ENCODE measurements at regions not wholly inside any gene's neighbourhood (a gene's known extent, or its start where the extent isn't known, plus 50 kb on each side); places are given as distances from the start of the nearest gene placed in this dataset.
A peak's percentile ranks its signal among the peaks of the same experiment; 100 is the strongest.
"Not testable (repeated sequence)": the region's sequence is repeated elsewhere in the genome, so short reads cannot be mapped to it uniquely, and the experiment has no call there.

- intact Hi-C loops (cut with DNase I; ENCODE audit: low total_unique reads) = no loop called here
- no peak overlapping the region for H3K4me3 ChIP-seq (ENCODE audit: low read depth, poor library complexity, severe bottlenecking)
- WGBS, 2 donors = 71 to 84% methylated on average over 4 of the region's 4 CpGs
- TF ChIP-seq POLR2A (IDR thresholded peaks at IDR 0.05) = no peak
- TF ChIP-seq CTCF (IDR thresholded peaks at IDR 0.05) = no peak
- DNase-seq (ENCODE audit: low spot score in 2 of 2) = no peak
Measured at GRCh38 chr5:174970502-174970901, 246.1 kb downstream of the MSX2 start.

- DNase-seq (ENCODE audit: low spot score in 2 of 2) = no peak
- H3K4me3 ChIP-seq (ENCODE audit: low read depth, poor library complexity, severe bottlenecking) = no peak overlapping the region
- intact Hi-C loops (cut with DNase I; ENCODE audit: low total_unique reads) = loop anchor here (5.0 kb wide), 1 partner anchor 488 kb away; the partner anchor contains the start of gene DRD1
- 54 to 68% methylated on average over 6 of the region's 6 CpGs for WGBS, 2 donors
- TF ChIP-seq CTCF (IDR thresholded peaks at IDR 0.05) = no peak
- no peak for TF ChIP-seq POLR2A (IDR thresholded peaks at IDR 0.05)
Measured at GRCh38 chr5:174953871-174954270, 229.5 kb downstream of the MSX2 start.

GRCh38 chr5:174951151-174951780 is 226.9 kb downstream of the MSX2 start:
- DNase-seq (ENCODE audit: low spot score in 2 of 2) = peak in 1 of 2 donors; percentile 20
- intact Hi-C loops (cut with DNase I; ENCODE audit: low total_unique reads) = loop anchor here (5.0 kb wide), 1 partner anchor 491 kb away; the partner anchor contains the start of gene DRD1
- H3K4me3 ChIP-seq (ENCODE audit: low read depth, poor library complexity, severe bottlenecking) = no peak overlapping the region
- TF ChIP-seq CTCF (IDR thresholded peaks at IDR 0.05) (peak in 1 of 3 donors; percentile 58), POLR2A (IDR thresholded peaks at IDR 0.05) (no peak)
- WGBS, 2 donors = 21 to 22% methylated on average over 5 of the region's 5 CpGs

- 37 to 41% methylated on average over 1 of the region's 1 CpG for WGBS, 2 donors
- intact Hi-C loops (cut with DNase I; ENCODE audit: low total_unique reads) = no loop called here
- DNase-seq (ENCODE audit: low spot score in 2 of 2) = no peak
- no peak for TF ChIP-seq CTCF (IDR thresholded peaks at IDR 0.05)
- TF ChIP-seq POLR2A (IDR thresholded peaks at IDR 0.05) = no peak
- H3K4me3 ChIP-seq (ENCODE audit: low read depth, poor library complexity, severe bottlenecking) = no peak overlapping the region
Measured at GRCh38 chr5:174947548-174947947, 223.2 kb downstream of the MSX2 start.

GRCh38 chr5:174945853-174946252 is 221.5 kb downstream of the MSX2 start:
- WGBS, 2 donors = 42 to 48% methylated on average over 7 of the region's 7 CpGs
- DNase-seq (ENCODE audit: low spot score in 2 of 2) = no peak
- no peak overlapping the region for H3K4me3 ChIP-seq (ENCODE audit: low read depth, poor library complexity, severe bottlenecking)
- intact Hi-C loops (cut with DNase I; ENCODE audit: low total_unique reads) = no loop called here
- TF ChIP-seq CTCF (IDR thresholded peaks at IDR 0.05) = no peak
- no peak for TF ChIP-seq POLR2A (IDR thresholded peaks at IDR 0.05)

GRCh38 chr5:174943785-174944184 is 219.4 kb downstream of the MSX2 start:
- intact Hi-C loops (cut with DNase I; ENCODE audit: low total_unique reads) = no loop called here
- 63 to 79% methylated on average over 3 of the region's 3 CpGs for WGBS, 2 donors
- TF ChIP-seq POLR2A (IDR thresholded peaks at IDR 0.05) = no peak
- H3K4me3 ChIP-seq (ENCODE audit: low read depth, poor library complexity, severe bottlenecking) = no peak overlapping the region
- DNase-seq (ENCODE audit: low spot score in 2 of 2) = no peak

GRCh38 chr5:174943002-174943401 is 218.6 kb downstream of the MSX2 start:
- H3K4me3 ChIP-seq (ENCODE audit: low read depth, poor library complexity, severe bottlenecking); DNase-seq (ENCODE audit: low spot score in 2 of 2); intact Hi-C loops (cut with DNase I; ENCODE audit: low total_unique reads): not testable (repeated sequence)
- 94 to 95% methylated on average over 1 of the region's 1 CpG for WGBS, 2 donors

Data from lower leg skin (tissue), 4 donors.